Spleen (tissue), 11 donors: ENCODE measurements at regions not wholly inside any gene's neighbourhood (a gene's known extent, or its start where the extent isn't known, plus 50 kb on each side); places are given as distances from the start of the nearest gene placed in this dataset.

Experiments
- DNase-seq: peaks from one replicate; pipeline ENCODE4 v3.0.0-alpha.2; 2020
- H3K27ac ChIP-seq, 8 donors: fragments of 200-600 bp; sonication (generic) in 7 of 8; 1 replicate in 4 of 8; 2 replicates in 4 of 8; pipeline versions ENCODE4 v1.5.0 to v1.8.0; 2016 to 2021; ENCODE audit warnings: inconsistent platforms in 4 of 8, mild to moderate bottlenecking in 4 of 8, moderate library complexity in 1 of 8
- H3K27me3 ChIP-seq, 7 donors: fragments of 200-600 bp; sonication (generic) in 6 of 7; replicated peaks in 1 of 7; 1 replicate in 4 of 7; 2 replicates in 3 of 7; pipeline versions ENCODE4 v1.5.0 to v1.8.0; 2016 to 2021; ENCODE audit warnings: inconsistent platforms in 3 of 7, mild to moderate bottlenecking in 1 of 7
- H3K36me3 ChIP-seq, 6 donors: fragments of 200-600 bp; sonication (generic) in 5 of 6; 1 replicate in 4 of 6; 2 replicates in 2 of 6; pipeline versions ENCODE4 v1.5.0 to v1.8.0; 2016 to 2021; ENCODE audit warnings: inconsistent platforms in 2 of 6
- H3K4me1 ChIP-seq, 6 donors: fragments of 200-600 bp; sonication (generic) in 5 of 6; 1 replicate in 3 of 6; 2 replicates in 3 of 6; pipeline versions ENCODE4 v1.5.0 to v1.8.0; 2016 to 2021; ENCODE audit warnings: inconsistent platforms in 3 of 6
- H3K4me3 ChIP-seq, 8 donors: fragments of 200-600 bp; sonication (generic) in 7 of 8; 1 replicate in 4 of 8; 2 replicates in 4 of 8; pipeline versions ENCODE4 v1.5.0 to v1.8.0; 2016 to 2021; ENCODE audit warnings: inconsistent platforms in 4 of 8, mild to moderate bottlenecking in 4 of 8, moderate library complexity in 2 of 8
- H3K9me3 ChIP-seq, 8 donors: fragments of 200-600 bp; sonication (generic) in 7 of 8; 1 replicate in 4 of 8; 2 replicates in 4 of 8; pipeline versions ENCODE4 v1.5.0 to v1.8.0; 2016 to 2021; ENCODE audit warnings: inconsistent platforms in 4 of 8
- POLR2A ChIP-seq, 3 donors: fragments of 450-650 bp; IDR thresholded peaks; one replicate each; pipeline ENCODE4 v1.5.1; 2017; ENCODE audit warnings: antibody characterized with exemption in 3 of 3, mild to moderate bottlenecking in 1 of 3
- POLR2AphosphoS5 ChIP-seq, 3 donors: sonication (generic); formaldehyde crosslinking; IDR thresholded peaks; one replicate each; pipeline ENCODE4 v1.5.1; 2017; ENCODE audit warnings: antibody characterized with exemption in 3 of 3
- WGBS, 5 donors: extraction: QIAGEN DNeasy Blood & Tissue Kit in 3 of 5; methylation state at CpG; one replicate each; pipeline versions ENCODE4 v1.1.5 to v1.1.7; 2013 to 2018; 5-methylcytosine and 5-hydroxymethylcytosine counted together
- intact Hi-C: fragments of 100-400 bp; cut with DNase I; formaldehyde crosslinking; loops from one replicate; pipeline ENCODE4 v1.15.0; 2023; ENCODE audit warnings: low total_unique reads
- TF ChIP-seq, protein P1 (sequence below), 11 experiments: fragments of 200-600 bp in 7 of 11; fragments of 450-650 bp in 4 of 11; sonication (generic) in 4 of 11; IDR thresholded peaks in 8 of 11; conservative IDR thresholded peaks in 3 of 11; 1 replicate in 7 of 11; 2 replicates in 4 of 11; pipeline versions ENCODE4 v1.4.0 to v1.8.0; 2016 to 2021; ENCODE audit warnings: antibody characterized with exemption in 11 of 11, inconsistent platforms in 4 of 11, mild to moderate bottlenecking in 1 of 11
- donor health status: healthy with polysubstance abuse.
- donor health status: DM: no; HTN: no; CAD: no; lungs with moderate emphysema.
- donor health status: DM: no; HTN: no; CAD: no.
- donor health status: Bipolar disorder and iron deficiency.
- donor health status: healthy.
- donor health status: DM: no; HTN: no; CAD: no.
- donor health status: DM: yes; HTN: yes; CAD: no.

- no peaks in the 10 kb centered on the region for H3K9me3 ChIP-seq
- H3K27ac ChIP-seq: no peak overlapping the region
- intact Hi-C loops: no loop called here
- DNase-seq: no peak
- H3K4me1 ChIP-seq: no peaks in the 10 kb centered on the region
- TF ChIP-seq POLR2A (IDR thresholded peaks at IDR 0.05): no peak
- no peak for TF ChIP-seq POLR2AphosphoS5 (IDR thresholded peaks at IDR 0.05)
- TF ChIP-seq, protein P1, sequence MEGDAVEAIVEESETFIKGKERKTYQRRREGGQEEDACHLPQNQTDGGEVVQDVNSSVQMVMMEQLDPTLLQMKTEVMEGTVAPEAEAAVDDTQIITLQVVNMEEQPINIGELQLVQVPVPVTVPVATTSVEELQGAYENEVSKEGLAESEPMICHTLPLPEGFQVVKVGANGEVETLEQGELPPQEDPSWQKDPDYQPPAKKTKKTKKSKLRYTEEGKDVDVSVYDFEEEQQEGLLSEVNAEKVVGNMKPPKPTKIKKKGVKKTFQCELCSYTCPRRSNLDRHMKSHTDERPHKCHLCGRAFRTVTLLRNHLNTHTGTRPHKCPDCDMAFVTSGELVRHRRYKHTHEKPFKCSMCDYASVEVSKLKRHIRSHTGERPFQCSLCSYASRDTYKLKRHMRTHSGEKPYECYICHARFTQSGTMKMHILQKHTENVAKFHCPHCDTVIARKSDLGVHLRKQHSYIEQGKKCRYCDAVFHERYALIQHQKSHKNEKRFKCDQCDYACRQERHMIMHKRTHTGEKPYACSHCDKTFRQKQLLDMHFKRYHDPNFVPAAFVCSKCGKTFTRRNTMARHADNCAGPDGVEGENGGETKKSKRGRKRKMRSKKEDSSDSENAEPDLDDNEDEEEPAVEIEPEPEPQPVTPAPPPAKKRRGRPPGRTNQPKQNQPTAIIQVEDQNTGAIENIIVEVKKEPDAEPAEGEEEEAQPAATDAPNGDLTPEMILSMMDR (IDR thresholded peaks at IDR 0.05 in 8 of 11, conservative IDR thresholded peaks at IDR 0.05 in 3 of 11): no peak
- H3K27me3 ChIP-seq: no peaks in the 10 kb centered on the region
- no peak overlapping the region for H3K4me3 ChIP-seq
- WGBS, 5 donors: 81 to 100% (median 92%) methylated on average over 2 of the region's 2 CpGs
- H3K36me3 ChIP-seq: no peaks in the 10 kb centered on the region
These were observed 77.4 kb upstream of the PUDP start for GRCh38 chrX:7225338-7225737.

DNA sequence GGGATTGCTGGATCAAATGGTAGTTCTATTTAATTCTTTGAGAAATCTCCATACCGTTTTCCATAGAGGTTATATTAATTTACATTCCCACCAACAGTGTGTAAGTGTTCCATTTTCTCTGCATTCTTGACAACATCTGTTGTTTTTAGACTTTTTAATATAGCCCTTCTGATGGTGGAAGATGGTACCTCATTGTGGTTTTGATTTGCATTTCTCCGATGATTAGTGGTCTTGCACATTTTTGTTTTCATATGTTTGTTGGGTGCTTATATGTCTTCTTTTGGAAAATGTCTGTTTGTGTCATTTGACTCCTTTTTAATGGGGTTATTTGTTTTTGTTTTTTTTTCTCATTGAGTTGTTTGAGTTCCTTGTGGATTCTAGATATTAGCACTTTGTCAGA, 75.3 kb upstream of the PUDP start:
- Histone ChIP-seq H3K4me3 (no peak overlapping the region), H3K27ac (no peak overlapping the region), H3K9me3 (no peaks in the 10 kb centered on the region), H3K4me1 (no peaks in the 10 kb centered on the region), H3K36me3 (no peaks in the 10 kb centered on the region), H3K27me3 (no peaks in the 10 kb centered on the region)
- DNase-seq: no peak
- WGBS, 5 donors: 75 to 88% (median 81%) methylated on average over 2 of the region's 2 CpGs
- TF ChIP-seq, protein P1 (IDR thresholded peaks at IDR 0.05 in 8 of 11, conservative IDR thresholded peaks at IDR 0.05 in 3 of 11): no peak
- TF ChIP-seq POLR2AphosphoS5 (IDR thresholded peaks at IDR 0.05) (no peak), POLR2A (IDR thresholded peaks at IDR 0.05) (no peak)
- intact Hi-C loops: no loop called here

DNA sequence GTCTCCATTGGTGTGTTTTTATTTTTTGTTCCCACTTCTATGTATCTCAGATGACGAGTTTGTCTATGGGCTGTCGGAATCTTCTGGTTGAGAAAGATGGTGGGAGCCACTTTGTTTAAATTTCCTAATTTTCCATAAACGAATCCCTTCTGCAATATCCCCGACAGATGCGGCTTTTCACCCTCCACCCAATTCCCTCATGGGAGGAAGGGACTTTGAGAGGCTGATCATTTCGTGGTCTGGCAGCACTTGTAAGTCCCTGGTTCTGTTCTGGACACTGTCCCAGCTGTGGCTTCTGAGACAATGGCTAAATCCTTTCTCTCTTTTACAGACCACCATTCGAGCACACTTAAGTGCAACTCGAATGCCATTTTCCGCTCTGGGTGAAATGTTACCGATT, 72.2 kb upstream of the PUDP start:
- no peaks in the 10 kb centered on the region for H3K27me3 ChIP-seq
- intact Hi-C loops: no loop called here
- TF ChIP-seq, protein P1 (IDR thresholded peaks at IDR 0.05 in 8 of 11, conservative IDR thresholded peaks at IDR 0.05 in 3 of 11): no peak
- no peak for TF ChIP-seq POLR2A (IDR thresholded peaks at IDR 0.05)
- TF ChIP-seq POLR2AphosphoS5 (IDR thresholded peaks at IDR 0.05): no peak
- DNase-seq: no peak
- 84 to 93% (median 93%) methylated on average over 10 of the region's 10 CpGs for WGBS, 5 donors
- no peaks in the 10 kb centered on the region for H3K4me1 ChIP-seq
- H3K36me3 ChIP-seq: no peaks in the 10 kb centered on the region
- H3K9me3 ChIP-seq: no peaks in the 10 kb centered on the region
- no peak overlapping the region for H3K4me3 ChIP-seq
- no peak overlapping the region for H3K27ac ChIP-seq

DNA sequence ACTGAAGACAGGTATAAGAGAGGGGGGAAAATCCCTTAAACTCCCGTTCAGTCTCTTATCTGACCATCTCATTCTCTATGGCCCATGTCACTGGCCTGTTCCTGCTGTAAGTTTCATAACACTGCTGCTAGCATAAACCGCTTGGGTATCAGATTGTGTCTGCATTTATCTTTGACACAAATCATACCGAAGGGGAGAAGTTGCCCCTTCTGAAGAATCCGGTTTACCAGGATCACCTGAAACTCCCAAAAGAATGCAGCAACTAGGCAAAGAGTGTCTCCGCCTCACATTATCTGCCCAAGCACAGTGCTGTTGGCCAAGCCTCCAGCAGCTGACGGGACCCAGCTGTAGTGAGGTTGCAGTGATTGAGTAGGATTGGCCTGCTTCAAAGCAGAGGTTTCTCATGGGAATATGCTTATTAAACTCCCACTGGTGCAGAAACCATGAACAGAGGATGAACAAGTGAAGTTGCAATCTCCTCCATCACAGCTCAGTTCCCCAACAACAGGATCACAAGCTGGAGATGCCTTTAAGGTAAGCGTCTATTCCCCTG, 71.3 kb upstream of the PUDP start:
- H3K4me3 ChIP-seq: no peak overlapping the region
- no peak overlapping the region for H3K27ac ChIP-seq
- DNase-seq: no peak
- intact Hi-C loops: no loop called here
- H3K4me1 ChIP-seq: no peaks in the 10 kb centered on the region
- no peaks in the 10 kb centered on the region for H3K36me3 ChIP-seq
- H3K9me3 ChIP-seq: no peaks in the 10 kb centered on the region
- TF ChIP-seq, protein P1 (IDR thresholded peaks at IDR 0.05 in 8 of 11, conservative IDR thresholded peaks at IDR 0.05 in 3 of 11): no peak
- TF ChIP-seq POLR2AphosphoS5 (IDR thresholded peaks at IDR 0.05): no peak
- no peak for TF ChIP-seq POLR2A (IDR thresholded peaks at IDR 0.05)
- H3K27me3 ChIP-seq: no peaks in the 10 kb centered on the region
- 78 to 86% (median 84%) methylated on average over 6 to 7 of the region's 7 CpGs for WGBS, 5 donors
